HG03025 (cell line): ENCODE measurements at regions not wholly inside any gene's neighbourhood (a gene's known extent, or its start where the extent isn't known, plus 50 kb on each side); places are given as distances from the start of the nearest gene placed in this dataset.

Experiments used
- ATAC-seq: cut with Tn5 transposase; IDR thresholded peaks from one replicate; pipeline ENCODE4 v1.9.1; 2021; ENCODE audit warnings: mild to moderate bottlenecking, moderate library complexity; ENCODE audit not compliant: unreplicated experiment, low FRiP score

DNA sequence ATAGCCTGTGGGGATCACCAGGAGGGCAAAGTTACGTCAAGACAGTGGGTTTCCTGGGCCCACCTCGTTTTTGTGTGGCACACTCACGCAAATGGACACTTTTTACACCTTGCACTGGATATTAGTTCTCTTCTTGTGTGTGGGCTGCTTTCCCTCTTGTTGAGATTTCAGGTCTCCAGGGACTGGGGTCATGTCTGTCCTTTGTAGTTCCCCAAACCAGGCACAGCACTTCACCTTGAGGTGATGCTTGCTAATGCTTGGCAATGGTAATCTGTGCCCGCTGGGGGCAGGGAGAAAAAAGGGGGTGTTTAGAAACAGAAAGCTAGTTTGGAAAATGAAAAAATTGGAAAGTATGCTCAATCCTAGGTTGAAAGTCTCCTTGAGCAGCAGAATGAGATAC, 195.3 kb downstream of the PTEN start:
- ATAC-seq: no peak

GRCh38 chr10:88059190-88059589, 195.8 kb downstream of the PTEN start:
- ATAC-seq: no peak

GRCh38 chr10:88060762-88061161, 197.3 kb downstream of the PTEN start:
- ATAC-seq: no peak

- ATAC-seq: no peak
These were observed 199.0 kb downstream of the PTEN start for GRCh38 chr10:88062385-88062784.

DNA sequence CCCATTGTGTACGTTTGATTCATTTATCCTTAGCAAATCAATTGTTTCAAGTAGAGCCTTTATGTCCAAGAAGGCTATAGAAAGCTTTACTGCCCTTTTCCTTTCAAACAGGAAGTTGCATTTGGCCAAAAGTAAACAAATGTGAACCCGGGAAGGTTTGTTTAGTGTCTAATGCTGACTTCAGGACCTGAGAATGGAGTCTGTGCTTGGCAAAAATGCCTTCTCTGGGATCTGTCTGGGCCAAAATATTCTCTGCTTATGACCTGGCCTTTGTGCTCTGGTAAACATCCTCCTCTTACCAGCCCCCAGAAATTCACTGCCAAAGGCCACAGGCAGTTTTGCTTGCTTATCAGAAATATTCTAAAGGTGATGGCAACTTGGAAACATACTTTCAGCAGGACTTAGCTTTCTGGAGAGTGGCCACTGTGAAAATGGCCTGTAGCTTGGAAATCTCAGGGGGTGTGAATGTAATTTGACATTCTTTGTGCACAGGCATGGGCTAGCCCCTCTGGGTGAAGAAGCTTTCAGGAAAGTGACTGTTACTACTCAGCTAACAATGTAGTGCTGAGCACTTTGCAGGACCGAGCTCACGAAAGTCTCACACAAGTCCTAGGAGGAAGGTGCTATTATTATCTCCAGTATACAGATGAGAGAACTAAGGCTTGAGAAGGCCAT, 199.5 kb downstream of the PTEN start:
- ATAC-seq: no peak

- ATAC-seq: no peak
These were observed 200.6 kb downstream of the PTEN start for GRCh38 chr10:88063861-88064557.

GRCh38 chr10:88064608-88065382, 201.4 kb downstream of the PTEN start:
- ATAC-seq: peak; percentile 42

DNA sequence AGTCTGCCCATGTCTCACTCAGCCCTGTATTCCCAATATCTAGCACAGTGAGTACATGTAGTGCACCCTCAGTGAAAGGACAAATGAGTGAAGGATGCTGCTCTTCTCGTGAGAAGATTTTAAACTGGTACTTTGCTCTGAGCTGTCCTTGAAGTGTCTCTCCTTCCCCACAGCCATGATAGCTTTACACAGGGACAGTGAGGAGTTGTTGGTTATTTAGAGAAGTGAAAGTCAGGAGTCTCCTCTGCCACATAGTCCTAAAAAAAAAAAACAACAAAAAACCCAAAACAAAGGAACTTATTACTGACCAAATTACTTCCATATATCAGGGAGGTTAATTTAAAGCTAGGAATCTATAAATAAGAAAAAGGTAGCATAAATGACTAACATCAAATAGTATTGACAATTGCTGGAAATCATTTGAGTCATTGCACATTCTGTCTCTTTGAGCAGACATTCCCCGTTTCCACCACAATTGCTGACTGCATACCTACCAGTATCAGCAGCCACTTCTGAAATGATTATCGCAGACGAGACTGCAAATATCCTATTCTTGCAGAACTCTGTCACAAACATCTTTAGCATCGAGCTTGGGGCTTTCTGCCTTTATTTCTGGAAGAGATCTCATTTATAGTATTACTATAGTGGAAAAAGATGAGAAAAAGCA, 202.1 kb downstream of the PTEN start:
- no peak for ATAC-seq

DNA sequence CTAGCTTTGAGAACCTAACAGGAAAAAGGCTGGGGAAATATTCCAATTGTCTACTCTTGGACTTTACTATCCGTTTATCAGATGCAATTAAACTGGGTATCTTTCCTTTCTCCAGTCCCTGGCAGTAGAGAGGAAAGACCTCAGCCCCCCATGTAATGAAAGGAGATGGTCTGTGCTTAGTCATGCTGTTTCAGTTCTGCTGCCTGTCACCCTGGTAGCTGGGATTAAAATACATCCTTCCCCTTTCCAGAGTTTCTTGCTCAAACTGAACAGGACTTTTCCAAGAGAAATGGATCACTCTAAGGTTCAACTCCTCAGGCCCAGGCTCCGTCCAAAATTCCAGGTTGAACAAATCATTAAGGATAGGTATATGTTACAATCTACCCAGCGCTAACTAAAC, 202.9 kb downstream of the PTEN start:
- no peak for ATAC-seq

DNA sequence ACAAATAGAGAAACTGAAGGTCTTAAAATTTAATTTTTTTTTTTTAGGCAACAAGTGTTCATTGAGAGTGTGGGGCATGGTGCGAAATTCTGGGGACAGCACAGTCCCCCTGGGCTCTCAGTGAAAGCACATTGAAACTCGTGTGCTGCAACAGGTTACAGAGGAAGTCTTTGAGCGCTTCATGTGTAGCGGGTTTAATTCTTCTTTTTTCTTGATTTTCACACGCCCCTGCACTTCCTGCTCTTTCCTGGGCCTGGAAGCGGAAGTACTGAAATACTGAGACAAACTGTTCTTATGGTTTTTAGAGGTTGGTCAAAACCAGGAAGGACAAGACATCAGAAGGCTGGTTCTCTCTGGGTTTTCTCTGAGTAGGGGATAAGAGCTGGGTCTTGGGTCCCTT, 203.5 kb downstream of the PTEN start:
- ATAC-seq: no peak

DNA sequence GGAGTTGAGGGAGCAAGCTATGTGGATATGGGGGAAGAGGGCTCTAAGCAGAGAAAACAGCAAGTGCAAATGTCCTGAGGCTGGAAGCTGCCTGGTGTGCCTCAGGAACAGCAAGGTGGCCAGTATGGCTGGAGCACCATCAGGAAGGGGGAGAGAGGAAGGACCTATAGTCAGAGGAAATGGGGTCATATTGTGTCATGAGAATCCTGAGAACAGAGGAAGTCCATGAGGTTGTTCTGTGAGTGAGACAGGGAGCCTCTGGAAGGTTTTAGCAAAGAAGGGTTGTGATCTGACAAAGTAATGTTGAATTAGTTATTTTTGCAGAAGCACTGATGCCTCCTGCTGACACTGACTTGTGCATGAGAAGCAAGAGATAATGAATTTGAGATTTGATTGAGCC, 204.3 kb downstream of the PTEN start:
- no peak for ATAC-seq

- no peak for ATAC-seq
These were observed 205.9 kb downstream of the PTEN start for GRCh38 chr10:88069338-88069737.

GRCh38 chr10:88070080-88070880, 206.9 kb downstream of the PTEN start:
- ATAC-seq: no peak

- ATAC-seq: no peak
These were observed 208.5 kb downstream of the PTEN start for GRCh38 chr10:88071879-88072278.

DNA sequence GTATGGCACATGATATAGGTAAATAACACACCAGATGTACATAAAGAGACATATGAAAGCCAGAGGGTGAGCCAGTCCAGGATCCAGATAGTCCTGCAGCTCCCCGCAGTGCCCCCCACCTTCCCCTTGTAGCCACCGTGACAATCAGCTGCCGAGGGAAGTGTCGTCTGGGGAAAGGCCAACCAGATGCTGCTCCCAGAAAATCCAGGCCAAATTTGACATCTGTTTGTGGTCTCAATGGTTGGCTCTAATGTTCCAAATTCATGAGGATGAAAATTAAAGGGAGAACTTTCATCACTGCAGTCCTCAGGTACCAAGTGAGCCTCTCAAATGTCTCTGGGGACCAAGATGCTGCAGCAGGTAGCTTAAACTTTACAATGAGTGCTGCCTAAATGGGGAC, 210.3 kb downstream of the PTEN start:
- ATAC-seq: no peak

GRCh38 chr10:88074971-88075370, 211.5 kb downstream of the PTEN start:
- ATAC-seq: no peak

GRCh38 chr10:88076027-88076880, 212.8 kb downstream of the PTEN start:
- no peak for ATAC-seq

DNA sequence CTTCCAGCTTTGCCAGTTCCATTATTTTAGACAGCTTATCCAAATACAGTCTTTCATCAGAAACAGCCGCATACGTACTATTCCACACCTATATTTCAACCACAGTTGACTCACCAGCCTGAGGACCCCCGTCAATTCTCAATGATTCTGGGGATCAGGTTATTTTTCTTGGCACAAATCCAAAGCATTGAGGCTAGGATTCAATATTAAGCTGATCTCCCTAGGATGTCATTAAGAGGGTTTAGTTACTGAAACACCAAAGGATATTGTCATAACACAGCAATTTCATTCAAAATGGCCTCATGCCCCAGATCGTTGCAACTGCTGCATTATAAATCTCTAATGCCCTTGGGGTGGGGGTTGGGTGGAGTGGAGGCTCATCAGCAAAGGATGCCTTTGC, 214.6 kb downstream of the PTEN start:
- no peak for ATAC-seq

DNA sequence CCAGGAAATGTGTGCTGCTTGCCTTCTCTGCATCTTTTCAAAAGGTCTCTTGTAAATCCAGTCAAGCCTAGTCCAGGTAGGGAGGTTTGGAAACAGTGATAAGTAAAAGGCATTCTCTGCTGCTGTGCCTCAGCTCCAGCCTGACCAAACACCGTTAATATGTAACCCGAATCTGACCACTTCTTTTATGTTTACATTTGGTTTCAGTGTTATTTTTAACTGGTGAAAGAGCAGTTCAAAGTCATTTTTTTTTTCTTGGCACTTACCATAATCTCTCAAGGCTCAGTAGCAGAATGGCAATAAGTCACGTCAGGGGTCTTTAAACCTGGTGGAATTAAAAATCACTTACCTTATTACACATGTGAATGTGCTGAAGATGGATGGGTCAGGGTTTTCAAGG, 216.8 kb downstream of the PTEN start:
- ATAC-seq: no peak
